ENCODE measurements at regions not wholly inside any gene's neighbourhood (a gene's known extent, or its start where the extent isn't known, plus 50 kb on each side); places are given as distances from the start of the nearest gene placed in this dataset.

GRCh38 chr6:134397676-134398075 lies 79.8 kb upstream of the SGK1 start:
- H3K36me3 ChIP-seq (replicated peaks in 1 of 2): no peaks in the 10 kb centered on the region
- TF ChIP-seq CTCF (IDR thresholded peaks at IDR 0.05) (no peak), POLR2A (IDR thresholded peaks at IDR 0.05) (no peak)
- DNase-seq: no peak
- H3K27ac ChIP-seq: no peak overlapping the region
- H3K27me3 ChIP-seq: no peaks in the 10 kb centered on the region
- H3K4me1 ChIP-seq (replicated peaks in 1 of 2): no peaks in the 10 kb centered on the region
- intact Hi-C loops (cut with DNase I): no loop called here
- H3K9me3 ChIP-seq (replicated peaks in 1 of 3): no peaks in the 10 kb centered on the region
- WGBS, 4 donors: 84 to 89% (median 89%) methylated on average over 5 of the region's 5 CpGs
- no peak overlapping the region for H3K4me3 ChIP-seq

GRCh38 chr6:134394905-134395304 lies 77.0 kb upstream of the SGK1 start:
- intact Hi-C loops (cut with DNase I): no loop called here
- WGBS, 4 donors: 68 to 100% (median 77%) methylated on average over 1 of the region's 1 CpG
- no peak for DNase-seq
- H3K9me3 ChIP-seq (replicated peaks in 1 of 3): no peaks in the 10 kb centered on the region
- no peak for TF ChIP-seq POLR2A (IDR thresholded peaks at IDR 0.05)
- TF ChIP-seq CTCF (IDR thresholded peaks at IDR 0.05): no peak
- H3K4me1 ChIP-seq (replicated peaks in 1 of 2): no peaks in the 10 kb centered on the region
- no peaks in the 10 kb centered on the region for H3K36me3 ChIP-seq (replicated peaks in 1 of 2)
- H3K27ac ChIP-seq: no peak overlapping the region
- H3K27me3 ChIP-seq: no peaks in the 10 kb centered on the region
- H3K4me3 ChIP-seq: no peak overlapping the region

GRCh38 chr6:134394208-134394607 lies 76.3 kb upstream of the SGK1 start:
- Histone ChIP-seq H3K27me3 (no peaks in the 10 kb centered on the region), H3K4me1 (replicated peaks in 1 of 2) (no peaks in the 10 kb centered on the region), H3K4me3 (no peak overlapping the region), H3K9me3 (replicated peaks in 1 of 3) (no peaks in the 10 kb centered on the region), H3K27ac (no peak overlapping the region), H3K36me3 (replicated peaks in 1 of 2) (no peaks in the 10 kb centered on the region)
- no peak for TF ChIP-seq POLR2A (IDR thresholded peaks at IDR 0.05)
- TF ChIP-seq CTCF (IDR thresholded peaks at IDR 0.05): no peak
- no peak for DNase-seq
- WGBS, 4 donors: 79 to 92% (median 89%) methylated on average over 1 of the region's 1 CpG
- intact Hi-C loops (cut with DNase I): no loop called here

GRCh38 chr6:134391205-134391604 lies 73.3 kb upstream of the SGK1 start:
- DNase-seq: no peak
- Histone ChIP-seq H3K4me3 (no peak overlapping the region), H3K4me1 (replicated peaks in 1 of 2) (no peaks in the 10 kb centered on the region), H3K27ac (no peak overlapping the region), H3K9me3 (replicated peaks in 1 of 3) (no peaks in the 10 kb centered on the region), H3K27me3 (no peaks in the 10 kb centered on the region), H3K36me3 (replicated peaks in 1 of 2) (no peaks in the 10 kb centered on the region)
- no peak for TF ChIP-seq CTCF (IDR thresholded peaks at IDR 0.05)
- TF ChIP-seq POLR2A (IDR thresholded peaks at IDR 0.05): no peak
- WGBS, 4 donors: 40 to 69% (median 54%) methylated on average over 1 of the region's 1 CpG
- intact Hi-C loops (cut with DNase I): no loop called here

Data from adrenal gland (tissue), 9 donors.